ENCODE measurements at regions not wholly inside any gene's neighbourhood (a gene's known extent, or its start where the extent isn't known, plus 50 kb on each side); places are given as distances from the start of the nearest gene placed in this dataset.

DNA sequence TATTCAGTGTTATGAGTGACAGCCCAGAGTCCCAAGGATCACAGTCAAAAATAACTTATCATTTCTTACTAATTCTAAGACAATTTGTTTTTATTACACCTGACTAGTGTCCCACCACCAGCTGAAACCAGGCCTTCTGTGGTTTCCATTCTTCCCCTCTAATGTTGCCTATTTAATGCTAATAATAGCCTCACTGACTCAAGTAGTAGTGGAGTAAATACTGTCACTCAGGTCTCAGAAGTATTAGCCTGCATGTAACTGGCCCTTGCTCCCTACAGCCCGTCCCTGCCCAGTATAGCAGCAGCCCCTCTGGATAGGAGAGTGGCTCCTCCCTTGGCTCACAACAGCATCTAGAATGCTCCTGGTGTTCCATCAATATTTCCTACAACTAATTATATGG lies 665.5 kb downstream of the NTRK3 start:
- Histone ChIP-seq H3K27ac (no peak overlapping the region), H3K4me1 (no peaks in the 10 kb centered on the region), H3K9me3 (no peaks in the 10 kb centered on the region), H3K4me3 (no peak overlapping the region), H3K27me3 (no peaks in the 10 kb centered on the region), H3K36me3 (no peaks in the 10 kb centered on the region)
- DNase-seq, result no peak
- TF ChIP-seq CTCF (IDR thresholded peaks at IDR 0.05), result no peak
- ATAC-seq, result no peak
- intact Hi-C loops (cut with DNase I), result no loop called here

DNA sequence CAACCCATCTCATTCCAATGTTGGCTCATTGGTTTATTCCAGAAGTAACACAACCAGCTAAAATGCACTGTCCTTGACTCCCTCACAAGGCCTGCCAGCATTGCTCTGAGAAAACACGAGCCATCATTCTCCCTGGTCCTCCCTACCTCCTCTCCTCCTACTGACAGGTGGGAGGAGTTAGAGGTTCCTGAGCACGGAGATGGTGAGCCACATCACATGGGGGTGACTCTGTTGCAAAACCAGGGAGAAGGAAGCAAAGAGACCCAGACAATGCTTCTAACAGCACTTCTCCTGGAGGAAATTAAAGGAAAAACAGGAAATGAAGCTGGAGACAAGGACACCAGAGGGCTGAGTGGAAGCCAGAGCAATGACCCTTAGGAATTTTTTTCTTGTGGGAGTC lies 667.4 kb downstream of the NTRK3 start:
- Histone ChIP-seq H3K27ac (no peak overlapping the region), H3K36me3 (no peaks in the 10 kb centered on the region), H3K27me3 (no peaks in the 10 kb centered on the region), H3K4me1 (no peaks in the 10 kb centered on the region), H3K9me3 (no peaks in the 10 kb centered on the region), H3K4me3 (no peak overlapping the region)
- ATAC-seq, result no peak
- TF ChIP-seq CTCF (IDR thresholded peaks at IDR 0.05), result no peak
- no peak for DNase-seq
- intact Hi-C loops (cut with DNase I), result no loop called here

- H3K4me1 ChIP-seq, result no peaks in the 10 kb centered on the region
- no peak for TF ChIP-seq CTCF (IDR thresholded peaks at IDR 0.05)
- H3K4me3 ChIP-seq, result no peak overlapping the region
- H3K27me3 ChIP-seq, result no peaks in the 10 kb centered on the region
- no peaks in the 10 kb centered on the region for H3K36me3 ChIP-seq
- intact Hi-C loops (cut with DNase I), result no loop called here
- no peak for DNase-seq
- H3K9me3 ChIP-seq, result no peaks in the 10 kb centered on the region
- H3K27ac ChIP-seq, result no peak overlapping the region
- no peak for ATAC-seq
Measured at GRCh38 chr15:87582169-87582568, 674.4 kb downstream of the NTRK3 start.

DNA sequence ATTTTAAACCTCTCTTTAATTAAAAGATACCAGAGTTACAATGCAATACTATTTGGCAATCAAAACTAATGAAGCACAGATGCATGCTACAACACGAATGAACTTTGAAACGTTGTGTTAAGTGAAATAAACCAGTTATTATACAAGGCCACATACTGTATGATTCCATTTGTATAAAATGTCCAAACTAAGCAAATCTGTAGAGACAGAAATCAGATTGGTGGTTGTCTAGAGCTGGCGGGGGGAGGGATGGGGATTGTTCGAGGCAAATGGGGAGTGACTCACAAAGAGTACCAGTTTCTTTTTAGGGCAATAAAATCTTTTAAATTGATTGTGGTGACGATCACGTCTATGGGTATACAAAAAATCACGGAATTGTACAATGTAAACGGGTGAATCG lies 677.0 kb downstream of the NTRK3 start:
- ATAC-seq, result no peak
- Histone ChIP-seq H3K36me3 (no peaks in the 10 kb centered on the region), H3K27me3 (no peaks in the 10 kb centered on the region), H3K9me3 (no peaks in the 10 kb centered on the region), H3K27ac (no peak overlapping the region), H3K4me3 (no peak overlapping the region), H3K4me1 (no peaks in the 10 kb centered on the region)
- no peak for DNase-seq
- intact Hi-C loops (cut with DNase I), result no loop called here
- no peak for TF ChIP-seq CTCF (IDR thresholded peaks at IDR 0.05)

DNA sequence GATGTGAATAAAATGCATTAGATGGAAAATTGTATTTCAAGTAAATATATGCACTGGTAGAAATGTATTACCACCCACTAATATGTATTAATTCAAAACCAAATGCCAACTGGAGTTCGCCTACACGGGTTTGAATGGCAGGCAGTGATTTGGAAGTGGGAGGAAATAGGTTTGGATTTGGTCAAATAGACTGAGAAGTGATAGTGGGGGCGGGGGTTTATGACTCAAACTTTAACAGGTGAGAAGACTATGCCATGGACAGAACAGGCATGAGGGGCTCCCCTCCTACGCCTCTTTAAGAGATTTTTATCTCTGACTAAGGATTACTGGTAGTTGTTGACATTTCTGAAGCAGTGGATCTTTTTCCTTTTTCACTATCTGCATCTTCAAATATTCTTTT lies 677.8 kb downstream of the NTRK3 start:
- intact Hi-C loops (cut with DNase I), result no loop called here

More for the DNA sequence above, 677.8 kb downstream of the NTRK3 start:
- no peak overlapping the region for H3K4me3 ChIP-seq
- TF ChIP-seq CTCF (IDR thresholded peaks at IDR 0.05), result no peak
- no peak overlapping the region for H3K27ac ChIP-seq
- H3K36me3 ChIP-seq, result no peaks in the 10 kb centered on the region
- ATAC-seq (no peak), DNase-seq (no peak)
- no peaks in the 10 kb centered on the region for H3K9me3 ChIP-seq
- H3K27me3 ChIP-seq, result no peaks in the 10 kb centered on the region
- H3K4me1 ChIP-seq, result no peaks in the 10 kb centered on the region
